SK-N-SH (cell line): ENCODE measurements at regions not wholly inside any gene's neighbourhood (a gene's known extent, or its start where the extent isn't known, plus 50 kb on each side); places are given as distances from the start of the nearest gene placed in this dataset.

Experiments used
- CTCF ChIA-PET: fragments of 300-600, 350-600 bp; formaldehyde crosslinking; extraction: SDS; loops from one replicate; lab custom pipeline; 2021; lab: Yijun Ruan, JAX
- POLR2A ChIA-PET: fragments of 350-600 bp; sonication (Branson Sonifier 250); formaldehyde crosslinking; extraction: SDS; loops from one replicate; lab custom pipeline; 2020; ENCODE audit warnings: antibody characterized with exemption, inconsistent platforms; lab: Yijun Ruan, JAX
- DNase-seq: peaks from one replicate; pipeline ENCODE4 v3.0.0; 2012
- H2AFZ ChIP-seq: fragments of 200-600 bp; sonication (generic); 2 replicates; pipeline ENCODE4 v1.8.1; 2016; ENCODE audit warnings: antibody characterized with exemption, mild to moderate bottlenecking, low read depth
- H3F3A ChIP-seq: fragments of 200-600 bp; sonication (generic); replicated peaks from 2 replicates; pipeline ENCODE3; 2016; ENCODE audit warnings: antibody characterized with exemption, mild to moderate bottlenecking; ENCODE audit not compliant: insufficient read depth
- H3K27ac ChIP-seq, 2 experiments: fragments of 200-500 bp in 1 of 2; fragments of 200-600 bp in 1 of 2; sonication (Bioruptor generic) in 1 of 2; sonication (generic), shearing (Covaris generic) in 1 of 2; 2 replicates each; pipeline versions ENCODE4 v1.5.1 to v1.6.1; 2014 to 2016; ENCODE audit warnings: low read depth in 2 of 2, inconsistent platforms in 1 of 2, low read length in 1 of 2, mild to moderate bottlenecking in 1 of 2, mixed read lengths in 1 of 2
- H3K27me3 ChIP-seq: fragments of 200-600 bp; sonication (generic), shearing (Covaris generic); 2 replicates; pipeline ENCODE4 v1.6.1; 2016; ENCODE audit warnings: mixed run types; ENCODE audit not compliant: insufficient read depth
- H3K36me3 ChIP-seq, 2 experiments: fragments of 200-500 bp in 1 of 2; fragments of 200-600 bp in 1 of 2; sonication (Bioruptor generic) in 1 of 2; sonication (generic) in 1 of 2; replicated peaks in 1 of 2; 2 replicates each; pipeline versions ENCODE3 to v1.5.1; 2014 to 2016; ENCODE audit warnings: low read length in 1 of 2, mild to moderate bottlenecking in 1 of 2; ENCODE audit not compliant: insufficient read depth in 2 of 2, control insufficient read depth in 1 of 2
- H3K4me1 ChIP-seq, 2 experiments: fragments of 200-500 bp in 1 of 2; fragments of 200-600 bp in 1 of 2; sonication (Bioruptor generic) in 1 of 2; sonication (generic), shearing (Covaris generic) in 1 of 2; 2 replicates each; pipeline versions ENCODE4 v1.5.1 to v1.6.1; 2014 to 2016; ENCODE audit warnings: low read depth in 1 of 2, low read length in 1 of 2, mixed run types in 1 of 2; ENCODE audit not compliant: insufficient read depth in 2 of 2, control insufficient read depth in 1 of 2
- H3K4me2 ChIP-seq: fragments of 200-600 bp; sonication (generic), shearing (Covaris generic); 2 replicates; pipeline ENCODE4 v1.6.1; 2017; ENCODE audit warnings: mixed run types
- H3K4me3 ChIP-seq, 2 experiments: fragments of 200-500 bp in 1 of 2; fragments of 200-600 bp in 1 of 2; sonication (Bioruptor generic) in 1 of 2; sonication (generic), shearing (Covaris generic) in 1 of 2; 2 replicates each; pipeline versions ENCODE4 v1.5.1 to v1.8.1; 2014 to 2016; ENCODE audit warnings: low read depth in 2 of 2, inconsistent platforms in 1 of 2, low read length in 1 of 2, mild to moderate bottlenecking in 1 of 2, mixed read lengths in 1 of 2, moderate library complexity in 1 of 2
- H3K79me2 ChIP-seq: fragments of 200-600 bp; sonication (generic); 2 replicates; pipeline ENCODE4 v1.8.1; 2017; ENCODE audit warnings: mild to moderate bottlenecking; ENCODE audit not compliant: insufficient read depth
- H3K9ac ChIP-seq: fragments of 200-600 bp; sonication (generic); 2 replicates; pipeline ENCODE4 v1.6.1; 2017; ENCODE audit warnings: mixed run types
- H3K9me2 ChIP-seq: fragments of 200-600 bp; sonication (generic); 2 replicates; pipeline ENCODE4 v1.6.1; 2017; ENCODE audit warnings: mixed run types
- H3K9me3 ChIP-seq: fragments of 200-600 bp; sonication (generic); 2 replicates; pipeline ENCODE4 v1.6.1; 2017; ENCODE audit warnings: mixed run types, mild to moderate bottlenecking, moderate library complexity
- H4K20me1 ChIP-seq: fragments of 200-600 bp; sonication (generic); 2 replicates; pipeline ENCODE4 v1.6.1; 2017; ENCODE audit warnings: mild to moderate bottlenecking, mixed run types; ENCODE audit not compliant: insufficient read depth
- CTCF ChIP-seq: fragments of 200-600 bp; sonication (generic); IDR thresholded peaks from 2 replicates; pipeline ENCODE4 v1.6.1; 2017; ENCODE audit warnings: antibody characterized with exemption, mild to moderate bottlenecking, moderate library complexity
- FOXJ3 ChIP-seq: sonication (generic); formaldehyde crosslinking; IDR thresholded peaks from 2 replicates; pipeline ENCODE4 v1.5.1; 2020; ENCODE audit warnings: mild to moderate bottlenecking, missing genetic modification reagents
- IRF3 ChIP-seq: fragments of 150-350 bp; IDR thresholded peaks from 2 replicates; pipeline ENCODE4 v1.6.1; 2016; ENCODE audit warnings: mild to moderate bottlenecking, low read depth, low read length
- JUND ChIP-seq: IDR thresholded peaks from 2 replicates; pipeline ENCODE4 v1.4.0; 2012
- MXI1 ChIP-seq: IDR thresholded peaks from 2 replicates; pipeline ENCODE4 v1.6.1; 2012; ENCODE audit warnings: mild to moderate bottlenecking, low read depth, low read length, improper control_type of control experiment
- POLR2AphosphoS5 ChIP-seq: IDR thresholded peaks from 2 replicates; pipeline ENCODE4 v1.6.1; 2012; ENCODE audit warnings: low read depth, low read length
- RAD21 ChIP-seq: IDR thresholded peaks from 2 replicates; pipeline ENCODE4 v1.6.1; 2012; ENCODE audit warnings: mild to moderate bottlenecking, low read length
- SIN3A ChIP-seq: IDR thresholded peaks from 2 replicates; pipeline ENCODE4 v1.6.1; 2012; ENCODE audit warnings: low read depth, mild to moderate bottlenecking, low read length, moderate library complexity, borderline replicate concordance
- TCF12 ChIP-seq: IDR thresholded peaks from 2 replicates; pipeline ENCODE4 v1.4.0; 2012
- USF1 ChIP-seq: IDR thresholded peaks from 2 replicates; pipeline ENCODE4 v1.4.0; 2012; ENCODE audit warnings: low read depth, borderline replicate concordance
- ZBTB33 ChIP-seq: IDR thresholded peaks from 2 replicates; pipeline ENCODE4 v1.4.0; 2012; ENCODE audit warnings: low read depth, borderline replicate concordance

- TF ChIP-seq CTCF (no peak), MXI1 (no peak)
- TF ChIP-seq, all 33 proteins: peak for 0
These were observed 462.6 kb downstream of the PRKD1 start (continued) for GRCh38 chr14:29465095-29465494.

- H4K20me1 ChIP-seq = no peaks in the 10 kb centered on the region
- H3K27me3 ChIP-seq = 0 out of 2 replicates have a peak, but pooled peaks cover 4% of the 10 kb centered on the region
- no peak overlapping the region for H2AFZ ChIP-seq
- H3K9ac ChIP-seq = no peak overlapping the region
- H3K4me1 ChIP-seq = no peaks in the 10 kb centered on the region
- no peak overlapping the region for H3K27ac ChIP-seq
- H3K9me3 ChIP-seq = no peaks in the 10 kb centered on the region
- H3K36me3 ChIP-seq = no peaks in the 10 kb centered on the region
- no peak overlapping the region for H3K4me2 ChIP-seq
- no peaks in the 10 kb centered on the region for H3K79me2 ChIP-seq
- ChIA-PET POLR2A (no interaction called here), CTCF (no interaction called here)
- TF ChIP-seq POLR2AphosphoS5 (no peak), JUND (no peak), FOXJ3 (CRISPR knock-in tag) (no peak), CTCF (no peak), RAD21 (no peak), USF1 (no peak), SIN3A (no peak), ZBTB33 (no peak), TCF12 (no peak), IRF3 (no peak)
- DNase-seq = no peak
- H3F3A ChIP-seq = no peaks in the 10 kb centered on the region
- H3K9me2 ChIP-seq = no peaks in the 10 kb centered on the region
- H3K4me3 ChIP-seq = no peak overlapping the region
These were observed 452.0 kb downstream of the PRKD1 start for GRCh38 chr14:29475641-29476040.
